IPS-18a (cell line): ENCODE measurements at regions not wholly inside any gene's neighbourhood (a gene's known extent, or its start where the extent isn't known, plus 50 kb on each side); places are given as distances from the start of the nearest gene placed in this dataset.

ENCODE experiments used
- H3K27ac ChIP-seq: one replicate; pipeline ENCODE4 v1.5.1; 2013; ENCODE audit warnings: low read length
- H3K27me3 ChIP-seq: one replicate; pipeline ENCODE4 v1.6.1; 2013; ENCODE audit warnings: mild to moderate bottlenecking, low read length; ENCODE audit not compliant: control insufficient read depth, insufficient read depth
- H3K36me3 ChIP-seq: one replicate; pipeline ENCODE4 v1.6.1; 2013; ENCODE audit warnings: low read depth, low read length; ENCODE audit not compliant: control insufficient read depth
- H3K4me1 ChIP-seq: one replicate; pipeline ENCODE4 v1.6.1; 2013; ENCODE audit warnings: low read depth, low read length; ENCODE audit not compliant: control insufficient read depth
- H3K4me3 ChIP-seq: one replicate; pipeline ENCODE4 v1.5.1; 2013; ENCODE audit warnings: low read length
- H3K9ac ChIP-seq: one replicate; pipeline ENCODE4 v1.6.1; 2013; ENCODE audit warnings: mild to moderate bottlenecking, low read length, moderate library complexity
- H3K9me3 ChIP-seq: one replicate; pipeline ENCODE4 v1.6.1; 2013; ENCODE audit warnings: low read depth, low read length; ENCODE audit not compliant: control insufficient read depth

- no peak overlapping the region for H3K4me3 ChIP-seq
- H3K9me3 ChIP-seq: no peaks in the 10 kb centered on the region
- no peaks in the 10 kb centered on the region for H3K27me3 ChIP-seq
- H3K9ac ChIP-seq: no peak overlapping the region
- no peaks in the 10 kb centered on the region for H3K36me3 ChIP-seq
- no peaks in the 10 kb centered on the region for H3K4me1 ChIP-seq
- H3K27ac ChIP-seq: no peak overlapping the region
Observed at GRCh38 chr9:108803428-108804065, 52.2 kb downstream of the ACTL7B start.

- no peak overlapping the region for H3K9ac ChIP-seq
- no peak overlapping the region for H3K27ac ChIP-seq
- H3K36me3 ChIP-seq: no peaks in the 10 kb centered on the region
- H3K4me1 ChIP-seq: no peaks in the 10 kb centered on the region
- no peak overlapping the region for H3K4me3 ChIP-seq
- H3K27me3 ChIP-seq: no peaks in the 10 kb centered on the region
- H3K9me3 ChIP-seq: no peaks in the 10 kb centered on the region
Observed at GRCh38 chr9:108802967-108803366, 52.8 kb downstream of the ACTL7B start.

- H3K27me3 ChIP-seq: no peaks in the 10 kb centered on the region
- no peaks in the 10 kb centered on the region for H3K9me3 ChIP-seq
- no peak overlapping the region for H3K9ac ChIP-seq
- H3K27ac ChIP-seq: no peak overlapping the region
- H3K4me1 ChIP-seq: no peaks in the 10 kb centered on the region
- no peaks in the 10 kb centered on the region for H3K36me3 ChIP-seq
- H3K4me3 ChIP-seq: no peak overlapping the region
Observed at GRCh38 chr9:108801949-108802348, 53.8 kb downstream of the ACTL7B start.

GRCh38 chr9:108800632-108801099, 55.1 kb downstream of the ACTL7B start:
- Histone ChIP-seq H3K9ac (no peak overlapping the region), H3K4me3 (no peak overlapping the region), H3K27me3 (no peaks in the 10 kb centered on the region), H3K36me3 (no peaks in the 10 kb centered on the region), H3K4me1 (no peaks in the 10 kb centered on the region), H3K27ac (no peak overlapping the region), H3K9me3 (no peaks in the 10 kb centered on the region)

GRCh38 chr9:108793573-108793972, 62.2 kb downstream of the ACTL7B start:
- Histone ChIP-seq H3K36me3 (no peaks in the 10 kb centered on the region), H3K4me1 (no peaks in the 10 kb centered on the region), H3K27me3 (no peaks in the 10 kb centered on the region), H3K9ac (no peak overlapping the region), H3K27ac (no peak overlapping the region), H3K9me3 (no peaks in the 10 kb centered on the region), H3K4me3 (no peak overlapping the region)

GRCh38 chr9:108789742-108790141, 66.0 kb downstream of the ACTL7B start:
- H3K27me3 ChIP-seq: no peaks in the 10 kb centered on the region
- H3K27ac ChIP-seq: no peak overlapping the region
- H3K4me1 ChIP-seq: peaks cover 9% of the 10 kb centered on the region
- no peaks in the 10 kb centered on the region for H3K36me3 ChIP-seq
- no peak overlapping the region for H3K4me3 ChIP-seq
- no peak overlapping the region for H3K9ac ChIP-seq
- no peaks in the 10 kb centered on the region for H3K9me3 ChIP-seq

GRCh38 chr9:108787690-108788048, 68.1 kb downstream of the ACTL7B start:
- Histone ChIP-seq H3K36me3 (no peaks in the 10 kb centered on the region), H3K4me1 (peaks cover 9% of the 10 kb centered on the region), H3K9ac (no peak overlapping the region), H3K27me3 (no peaks in the 10 kb centered on the region), H3K4me3 (no peak overlapping the region), H3K9me3 (no peaks in the 10 kb centered on the region), H3K27ac (no peak overlapping the region)

- peaks cover 9% of the 10 kb centered on the region for H3K4me1 ChIP-seq
- no peak overlapping the region for H3K4me3 ChIP-seq
- H3K27me3 ChIP-seq: no peaks in the 10 kb centered on the region
- no peaks in the 10 kb centered on the region for H3K9me3 ChIP-seq
- H3K9ac ChIP-seq: no peak overlapping the region
- no peak overlapping the region for H3K27ac ChIP-seq
- H3K36me3 ChIP-seq: no peaks in the 10 kb centered on the region
Observed at GRCh38 chr9:108786901-108787689, 68.7 kb downstream of the ACTL7B start.

- H3K27me3 ChIP-seq: no peaks in the 10 kb centered on the region
- H3K9ac ChIP-seq: no peak overlapping the region
- H3K9me3 ChIP-seq: no peaks in the 10 kb centered on the region
- no peak overlapping the region for H3K27ac ChIP-seq
- H3K4me1 ChIP-seq: peaks cover 9% of the 10 kb centered on the region
- no peak overlapping the region for H3K4me3 ChIP-seq
- no peaks in the 10 kb centered on the region for H3K36me3 ChIP-seq
Observed at GRCh38 chr9:108786322-108786721, 69.5 kb downstream of the ACTL7B start.

- H3K27ac ChIP-seq: no peak overlapping the region
Observed at GRCh38 chr9:108784998-108785397, 70.8 kb downstream of the ACTL7B start.

GRCh38 chr9:108783731-108784495, 71.9 kb downstream of the ACTL7B start:
- Histone ChIP-seq H3K4me3 (no peak overlapping the region), H3K9me3 (no peaks in the 10 kb centered on the region), H3K4me1 (peaks cover 15% of the 10 kb centered on the region), H3K27ac (no peak overlapping the region), H3K9ac (no peak overlapping the region), H3K27me3 (no peaks in the 10 kb centered on the region), H3K36me3 (no peaks in the 10 kb centered on the region)

More at GRCh38 chr9:108784998-108785397, 70.8 kb downstream of the ACTL7B start:
- Histone ChIP-seq H3K9me3 (no peaks in the 10 kb centered on the region), H3K4me1 (peaks cover 12% of the 10 kb centered on the region), H3K4me3 (no peak overlapping the region), H3K9ac (no peak overlapping the region), H3K36me3 (no peaks in the 10 kb centered on the region), H3K27me3 (no peaks in the 10 kb centered on the region)
